GM12874 (cell line): ENCODE measurements at regions not wholly inside any gene's neighbourhood (a gene's known extent, or its start where the extent isn't known, plus 50 kb on each side); places are given as distances from the start of the nearest gene placed in this dataset.

Experiments used
- TF ChIP-seq, protein P1 (sequence below): IDR thresholded peaks from 2 replicates; pipeline ENCODE4 v1.5.1; 2011; ENCODE audit warnings: low read depth, mild to moderate bottlenecking, control low read depth, low read length, moderate library complexity; ENCODE audit not compliant: insufficient read depth

DNA sequence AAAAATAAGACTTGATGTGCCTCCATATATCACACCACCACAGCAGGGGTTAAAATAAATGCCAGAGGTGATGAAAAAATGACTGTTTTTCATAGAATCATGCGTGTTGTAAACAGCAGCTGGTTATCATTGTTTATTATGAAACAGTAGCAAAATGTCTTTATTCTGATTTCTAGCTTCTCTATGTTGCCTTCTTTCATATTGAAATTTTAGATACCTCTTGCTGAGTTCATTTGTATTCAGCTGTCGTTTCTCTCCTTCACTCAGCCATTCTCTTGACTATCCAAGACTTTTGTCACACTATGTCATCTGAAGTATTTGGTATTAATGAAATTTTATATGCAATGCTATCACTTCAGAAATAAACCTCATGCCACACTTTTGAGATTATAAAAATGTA is 465.0 kb downstream of the TAF11L14 start:
- TF ChIP-seq, protein P1, sequence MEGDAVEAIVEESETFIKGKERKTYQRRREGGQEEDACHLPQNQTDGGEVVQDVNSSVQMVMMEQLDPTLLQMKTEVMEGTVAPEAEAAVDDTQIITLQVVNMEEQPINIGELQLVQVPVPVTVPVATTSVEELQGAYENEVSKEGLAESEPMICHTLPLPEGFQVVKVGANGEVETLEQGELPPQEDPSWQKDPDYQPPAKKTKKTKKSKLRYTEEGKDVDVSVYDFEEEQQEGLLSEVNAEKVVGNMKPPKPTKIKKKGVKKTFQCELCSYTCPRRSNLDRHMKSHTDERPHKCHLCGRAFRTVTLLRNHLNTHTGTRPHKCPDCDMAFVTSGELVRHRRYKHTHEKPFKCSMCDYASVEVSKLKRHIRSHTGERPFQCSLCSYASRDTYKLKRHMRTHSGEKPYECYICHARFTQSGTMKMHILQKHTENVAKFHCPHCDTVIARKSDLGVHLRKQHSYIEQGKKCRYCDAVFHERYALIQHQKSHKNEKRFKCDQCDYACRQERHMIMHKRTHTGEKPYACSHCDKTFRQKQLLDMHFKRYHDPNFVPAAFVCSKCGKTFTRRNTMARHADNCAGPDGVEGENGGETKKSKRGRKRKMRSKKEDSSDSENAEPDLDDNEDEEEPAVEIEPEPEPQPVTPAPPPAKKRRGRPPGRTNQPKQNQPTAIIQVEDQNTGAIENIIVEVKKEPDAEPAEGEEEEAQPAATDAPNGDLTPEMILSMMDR: no peak

DNA sequence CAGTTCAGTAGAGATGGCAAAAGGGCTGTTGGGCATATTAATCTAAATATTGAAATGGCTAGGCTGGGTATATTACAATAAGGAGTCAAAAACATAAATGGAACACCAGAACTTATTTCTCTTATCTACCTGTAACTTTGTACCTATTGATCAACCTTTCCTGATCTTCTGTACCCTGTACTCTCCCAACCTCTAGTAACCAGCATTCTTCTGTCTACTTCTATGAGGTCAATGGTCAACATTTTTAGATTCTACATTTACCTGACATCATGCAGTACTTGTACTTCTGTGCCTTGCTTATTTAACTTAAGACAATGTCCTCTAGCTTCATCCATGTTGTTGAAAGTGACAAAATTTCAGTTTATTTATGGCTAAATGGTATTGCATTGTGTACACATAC is 467.3 kb downstream of the TAF11L14 start:
- TF ChIP-seq, protein P1: no peak

DNA sequence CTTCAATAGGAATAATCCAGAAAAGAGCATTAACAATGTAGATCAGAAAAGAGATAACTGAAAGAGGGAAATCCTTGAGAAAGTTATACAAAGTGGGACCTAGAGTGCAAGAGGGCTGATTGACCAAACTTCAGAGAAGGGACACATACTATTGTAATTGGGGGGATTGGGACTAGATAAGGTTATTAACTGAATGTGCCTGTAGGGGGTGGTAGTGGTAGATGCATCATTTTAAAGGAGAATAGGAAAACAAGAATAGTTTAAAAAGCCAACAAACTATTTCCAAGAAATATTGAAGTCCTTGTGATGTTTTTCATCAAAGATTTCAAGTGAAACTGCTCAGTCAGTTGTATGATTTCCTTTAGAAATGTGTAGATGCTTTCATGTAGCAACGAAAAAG is 468.5 kb downstream of the TAF11L14 start:
- TF ChIP-seq, protein P1: no peak

DNA sequence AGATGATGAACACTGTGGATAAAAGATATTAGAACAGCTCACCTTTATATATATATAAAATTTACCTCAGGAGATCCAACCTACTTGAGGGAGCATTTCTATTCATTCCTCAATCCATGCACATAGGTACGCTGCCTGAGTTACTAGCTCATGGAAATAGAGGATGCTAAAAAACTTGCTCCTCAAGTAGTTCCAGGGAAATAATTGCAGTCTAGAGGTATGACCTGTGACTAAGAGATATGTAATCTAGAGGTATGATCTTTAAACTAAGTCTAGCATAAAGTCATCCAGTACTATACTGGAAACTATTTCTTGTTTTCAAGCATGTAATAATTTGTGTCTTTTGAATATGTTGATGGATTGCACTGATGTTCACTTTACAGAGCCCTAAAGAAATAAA is 471.2 kb downstream of the TAF11L14 start:
- TF ChIP-seq, protein P1: no peak

DNA sequence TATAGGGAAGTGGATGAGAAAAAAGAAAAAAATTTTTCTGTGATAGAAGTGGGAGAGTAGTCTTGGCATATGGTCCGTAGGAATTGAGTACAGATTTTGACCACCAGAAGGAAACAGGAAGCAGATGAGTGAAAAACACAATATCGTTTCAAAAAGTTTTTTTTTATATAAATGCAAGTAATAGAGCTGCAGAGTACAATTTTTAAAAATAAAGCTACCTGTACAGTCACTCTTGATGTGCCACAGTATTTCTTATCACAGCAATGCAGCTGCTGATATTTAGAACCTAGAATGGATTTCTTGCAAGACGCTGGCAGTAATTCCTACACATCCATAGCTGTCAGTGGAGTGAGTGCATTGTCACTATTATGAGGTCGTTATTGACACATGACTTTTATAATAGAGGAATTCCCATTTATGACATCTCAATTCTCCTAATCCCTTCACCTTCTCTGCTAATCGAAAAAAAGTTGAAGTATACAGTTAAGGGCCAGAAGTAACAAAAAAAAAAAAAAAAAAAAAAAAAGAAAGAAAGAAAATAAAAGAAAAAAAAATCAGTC is 477.7 kb downstream of the TAF11L14 start:
- TF ChIP-seq, protein P1: no peak

DNA sequence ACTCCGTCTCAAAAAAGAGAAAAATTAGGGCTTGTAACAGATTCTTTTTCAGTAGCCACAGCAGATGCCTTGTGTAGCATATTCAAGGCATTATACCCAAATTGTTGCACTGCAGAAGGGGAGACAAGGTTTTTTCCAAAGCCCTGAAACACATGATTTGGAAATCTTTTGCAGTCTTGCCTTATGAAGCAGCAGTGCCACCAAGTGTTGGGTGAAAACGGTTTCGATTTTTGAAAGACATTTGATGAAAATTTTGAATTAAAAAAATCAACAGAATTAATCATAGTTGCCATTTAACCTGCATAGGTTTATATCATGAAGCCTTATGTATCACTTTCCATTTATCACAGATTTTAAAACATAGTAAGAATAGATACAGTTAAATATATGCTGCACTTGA is 479.5 kb downstream of the TAF11L14 start:
- TF ChIP-seq, protein P1: no peak

DNA sequence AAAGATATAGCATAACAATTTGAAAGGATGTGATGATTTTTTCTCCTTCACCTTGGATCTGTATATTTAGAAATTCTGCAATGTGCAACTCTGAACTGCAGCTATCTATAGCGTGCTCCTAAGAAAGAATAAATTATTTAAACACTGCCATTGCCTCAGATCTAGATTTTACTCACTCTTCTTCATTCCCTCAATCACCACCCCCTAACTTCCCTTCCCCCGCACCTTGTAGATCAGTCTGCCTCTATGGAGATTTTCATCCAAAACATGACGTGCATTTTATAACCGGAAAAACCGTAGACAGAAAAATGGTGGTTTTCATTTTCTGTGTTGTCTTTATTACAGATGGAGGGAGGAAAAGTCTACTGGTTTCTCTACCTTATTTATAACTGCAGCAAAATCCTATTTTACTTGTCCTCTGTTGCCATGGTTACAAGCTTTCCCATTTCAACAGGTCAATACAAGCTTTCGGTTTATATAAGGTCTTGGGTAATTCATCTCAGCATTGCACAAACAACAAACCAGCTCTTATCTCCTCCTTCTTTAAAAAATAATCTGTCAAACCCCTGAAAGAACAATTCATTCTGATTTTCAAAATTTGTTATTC is 480.0 kb downstream of the TAF11L14 start:
- TF ChIP-seq, protein P1: no peak

DNA sequence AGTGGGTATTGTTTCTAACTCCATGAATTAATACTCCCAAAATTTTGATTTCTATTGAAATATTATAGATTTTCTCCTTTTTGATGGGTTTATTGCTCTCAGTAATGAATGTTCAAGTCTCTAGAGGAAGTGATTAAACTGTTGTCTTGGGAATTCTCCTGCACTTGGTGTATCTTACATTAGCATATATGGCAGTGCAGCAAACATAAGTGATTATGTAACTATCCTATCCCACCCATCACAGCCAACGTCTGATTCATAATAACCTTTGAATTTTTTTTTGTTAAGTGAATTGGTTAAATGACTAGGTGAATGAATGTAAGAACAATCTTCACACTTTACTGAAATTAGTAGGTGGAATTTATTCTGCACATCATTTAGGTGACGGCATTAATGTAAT is 483.7 kb downstream of the TAF11L14 start:
- TF ChIP-seq, protein P1: no peak
